HepG2 (cell line): ENCODE measurements at regions not wholly inside any gene's neighbourhood (a gene's known extent, or its start where the extent isn't known, plus 50 kb on each side); places are given as distances from the start of the nearest gene placed in this dataset.

Experiments
- ATAC-seq: fragments of 200-7000 bp; cut with Tn5 transposase; 3 replicates; pipeline ENCODE4 v1.9.1; 2020; ENCODE audit warnings: mild to moderate bottlenecking, moderate library complexity
- BruUV-seq: library from RNA; stranded (reverse); fragments of 400-500 nt; replicated peaks from 2 replicates; lab custom pipeline; 2021; lab: Mats Ljungman, UMichigan
- CTCF ChIA-PET: fragments of 300-600 bp; formaldehyde crosslinking; extraction: SDS; loops from one replicate; lab custom pipeline; 2021; ENCODE audit warnings: low total read pairs, inconsistent platforms, low intra/inter-chr PET ratio; lab: Yijun Ruan, JAX
- POLR2A ChIA-PET: fragments of 350-600 bp; sonication (Branson Sonifier 250); formaldehyde crosslinking; loops from one replicate; lab custom pipeline; 2020; ENCODE audit warnings: antibody characterized with exemption, inconsistent platforms; lab: Yijun Ruan, JAX
- DNase-seq: peaks from one replicate; pipeline ENCODE4 v3.0.0-alpha.2; 2015; ENCODE audit warnings: low spot score
- FAIRE-seq: peaks from 3 replicates; lab custom pipeline; 2011; peaks lifted over from hg19 to GRCh38; lab: Jason Lieb, UNC
- H2AFZ ChIP-seq: one replicate; pipeline ENCODE4 v1.6.1; 2011; ENCODE audit warnings: low read length, inconsistent platforms
- H3K27ac ChIP-seq: fragments of 300-600 bp; 3 replicates; pipeline ENCODE4 v1.8.0; 2011; ENCODE audit warnings: mixed run types, mild to moderate bottlenecking, mixed read lengths, low read length, inconsistent platforms; ENCODE audit not compliant: insufficient read depth; ENCODE audit errors: extremely low read length
- H3K27me3 ChIP-seq, 2 experiments: fragments of 200-600 bp in 1 of 2; 2 replicates in 1 of 2; 3 replicates in 1 of 2; pipeline versions ENCODE4 v1.6.0 to v1.8.0; 2011; ENCODE audit warnings: low read length in 2 of 2, mild to moderate bottlenecking in 2 of 2, moderate library complexity in 2 of 2, inconsistent platforms in 1 of 2; ENCODE audit not compliant: insufficient read depth in 2 of 2, control insufficient read depth in 1 of 2
- H3K36me3 ChIP-seq, 2 experiments: fragments of 200-600 bp in 1 of 2; replicated peaks in 1 of 2; 2 replicates in 1 of 2; 3 replicates in 1 of 2; pipeline versions ENCODE4 v1.5.1 to v1.8.0; 2011; ENCODE audit warnings: low read length in 2 of 2, inconsistent platforms in 1 of 2; ENCODE audit not compliant: insufficient read depth in 2 of 2, control insufficient read depth in 1 of 2
- H3K4me1 ChIP-seq: 2 replicates; pipeline ENCODE4 v1.5.1; 2012; ENCODE audit warnings: low read length, inconsistent platforms; ENCODE audit not compliant: insufficient read depth
- H3K4me2 ChIP-seq: 2 replicates; pipeline ENCODE4 v1.6.0; 2011; ENCODE audit warnings: low read depth, low read length, inconsistent platforms
- H3K4me3 ChIP-seq, 3 experiments: fragments of 200-600 bp in 1 of 3; sonication (generic), shearing (Covaris generic) in 1 of 3; replicated peaks in 1 of 3; 2 replicates each; pipeline ENCODE4 v1.5.1; 2011 to 2016; ENCODE audit warnings: low read length in 3 of 3, inconsistent platforms in 2 of 3, low read depth in 2 of 3, mild to moderate bottlenecking in 2 of 3, control low read depth in 1 of 3, mixed read lengths in 1 of 3; ENCODE audit not compliant: insufficient read depth in 1 of 3
- H3K79me2 ChIP-seq: one replicate; pipeline ENCODE4 v1.6.1; 2011; ENCODE audit warnings: low read length, inconsistent platforms; ENCODE audit not compliant: insufficient read depth
- H3K9ac ChIP-seq: 2 replicates; pipeline ENCODE4 v1.6.0; 2011; ENCODE audit warnings: mild to moderate bottlenecking, low read depth, low read length, inconsistent platforms; ENCODE audit not compliant: insufficient read depth
- H3K9me3 ChIP-seq: 2 replicates; pipeline ENCODE4 v1.5.1; 2012; ENCODE audit warnings: mild to moderate bottlenecking, low read length
- H4K20me1 ChIP-seq: 2 replicates; pipeline ENCODE4 v1.6.0; 2011; ENCODE audit warnings: inconsistent platforms, mild to moderate bottlenecking, low read length, moderate library complexity; ENCODE audit not compliant: insufficient read depth
- AHR ChIP-seq: IDR thresholded peaks from 2 replicates; pipeline ENCODE4 v1.6.1; 2018; ENCODE audit warnings: missing genetic modification reagents, missing compliant biosample characterization
- CHD4 ChIP-seq: fragments of 200-600 bp; sonication (generic); IDR thresholded peaks from 2 replicates; pipeline ENCODE4 v1.7.0; 2017; ENCODE audit warnings: mild to moderate bottlenecking, low read length, borderline replicate concordance
- NFE2L2 ChIP-seq: fragments of 150-350 bp; IDR thresholded peaks from 2 replicates; pipeline ENCODE4 v1.6.1; 2014; ENCODE audit warnings: low read length
- RFX1 ChIP-seq: fragments of 450-650 bp; IDR thresholded peaks from 2 replicates; pipeline ENCODE4 v1.6.1; 2017
- SP140L ChIP-seq: sonication (generic); formaldehyde crosslinking; IDR thresholded peaks from 2 replicates; pipeline ENCODE4 v1.4.0; 2020; ENCODE audit warnings: missing genetic modification reagents, borderline replicate concordance
- TBX3 ChIP-seq: fragments of 450-650 bp; IDR thresholded peaks from 2 replicates; pipeline ENCODE4 v1.6.1; 2017; ENCODE audit warnings: antibody characterized with exemption, mild to moderate bottlenecking, inconsistent platforms, borderline replicate concordance
- ZBTB1 ChIP-seq: sonication (generic); formaldehyde crosslinking; IDR thresholded peaks from 2 replicates; pipeline ENCODE4 v1.4.0; 2020; ENCODE audit warnings: missing genetic modification reagents, borderline replicate concordance
- ZBTB7B ChIP-seq: sonication (generic); formaldehyde crosslinking; IDR thresholded peaks from 2 replicates; pipeline ENCODE4 v1.4.0; 2020; ENCODE audit warnings: missing genetic modification reagents
- ZNF720 ChIP-seq: sonication (generic); formaldehyde crosslinking; IDR thresholded peaks from 2 replicates; pipeline ENCODE4 v1.4.0; 2020; ENCODE audit warnings: missing genetic modification reagents
- whole genome bisulfite sequencing: methylation state at CpG from one replicate; pipeline ENCODE4 v1.1.6; 2017; ENCODE audit warnings: low lambda C conversion rate; 5-methylcytosine and 5-hydroxymethylcytosine counted together
- in situ Hi-C: cut with HindIII; loops from 2 replicates; pipeline ENCODE4 v1.10.0; 2017; ENCODE audit warnings: low pct_unique_long_range_greater_than_20kb; ENCODE audit not compliant: extremely low pct_ligation_motif_present
- intact Hi-C: fragments of 100-400 bp; cut with micrococcal nuclease; formaldehyde crosslinking; loops from one replicate; pipeline ENCODE4 v1.10.0; 2022; ENCODE audit not compliant: unreplicated experiment
- TF ChIP-seq, protein P1 (sequence below): sonication (generic); formaldehyde crosslinking; IDR thresholded peaks from 2 replicates; pipeline ENCODE4 v1.8.0; 2022; ENCODE audit warnings: mild to moderate bottlenecking, missing genetic modification reagents, borderline replicate concordance

- in situ Hi-C loops (no loop called here), intact Hi-C loops (no loop called here)
- no peak overlapping the region for H3K27ac ChIP-seq
- H2AFZ ChIP-seq = no peak overlapping the region
- H3K36me3 ChIP-seq = no peaks in the 10 kb centered on the region
- H3K27me3 ChIP-seq = no peaks in the 10 kb centered on the region
- ChIA-PET POLR2A (no interaction called here), CTCF (no interaction called here)
- no peak for DNase-seq
- no peak for FAIRE-seq
- no peak overlapping the region for H3K4me2 ChIP-seq
- no peak for ATAC-seq
- WGBS = 0% methylated on average over 2 of the region's 3 CpGs
- no peaks in the 10 kb centered on the region for H4K20me1 ChIP-seq
- no peaks in the 10 kb centered on the region for H3K4me1 ChIP-seq
- H3K79me2 ChIP-seq = no peaks in the 10 kb centered on the region
- no peak overlapping the region for H3K9ac ChIP-seq
- H3K4me3 ChIP-seq = no peak overlapping the region
- TF ChIP-seq NFE2L2 (no peak), SP140L (no peak), ZNF720 (CRISPR knock-in tag) (no peak), AHR (no peak), CHD4 (no peak), ZBTB1 (CRISPR knock-in tag) (no peak), ZBTB7B (CRISPR knock-in tag) (no peak), RFX1 (no peak), TBX3 (no peak)
- TF ChIP-seq, protein P1, sequence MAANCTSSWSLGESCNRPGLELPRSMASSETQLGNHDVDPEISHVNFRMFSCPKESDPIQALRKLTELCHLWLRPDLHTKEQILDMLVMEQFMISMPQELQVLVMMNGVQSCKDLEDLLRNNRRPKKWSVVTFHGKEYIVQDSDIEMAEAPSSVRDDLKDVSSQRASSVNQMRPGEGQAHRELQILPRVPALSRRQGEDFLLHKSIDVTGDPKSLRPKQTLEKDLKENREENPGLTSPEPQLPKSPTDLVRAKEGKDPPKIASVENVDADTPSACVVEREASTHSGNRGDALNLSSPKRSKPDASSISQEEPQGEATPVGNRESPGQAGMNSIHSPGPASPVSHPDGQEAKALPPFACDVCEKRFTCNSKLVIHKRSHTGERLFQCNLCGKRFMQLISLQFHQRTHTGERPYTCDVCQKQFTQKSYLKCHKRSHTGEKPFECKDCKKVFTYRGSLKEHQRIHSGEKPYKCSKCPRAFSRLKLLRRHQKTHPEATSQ (CRISPR knock-in tag) = no peak
- no TSS peak for BruUV-seq
- H3K9me3 ChIP-seq = peaks cover 86% of the 10 kb centered on the region
Observed at GRCh38 chr19:30932854-30933253, 416.4 kb downstream of the TSHZ3 start.
